Calu3 (cell line): ENCODE measurements at regions not wholly inside any gene's neighbourhood (a gene's known extent, or its start where the extent isn't known, plus 50 kb on each side); places are given as distances from the start of the nearest gene placed in this dataset.

Experiments
- BruUV-seq: library from RNA; stranded (reverse); fragments of 400-500 nt; replicated peaks from 2 replicates; lab custom pipeline; 2021; lab: Mats Ljungman, UMichigan
- CTCF ChIA-PET: fragments of 300-600 bp; sonication (Branson Sonifier 250); formaldehyde crosslinking; loops from one replicate; lab custom pipeline; 2022; ENCODE audit warnings: antibody characterized with exemption; lab: Charles Lee
- DNase-seq: peaks from one replicate; pipeline ENCODE4 v3.0.0; 2022
- H3K27ac Mint-ChIP-seq: one replicate; pipeline ENCODE4 v1.8.0; 2022; ENCODE audit warnings: mixed read lengths; ENCODE audit not compliant: unreplicated experiment
- H3K27me3 Mint-ChIP-seq: one replicate; pipeline ENCODE4 v1.8.0; 2022; ENCODE audit warnings: mixed read lengths; ENCODE audit not compliant: unreplicated experiment
- H3K36me3 Mint-ChIP-seq: one replicate; pipeline ENCODE4 v1.8.0; 2022; ENCODE audit warnings: mild to moderate bottlenecking, moderate library complexity, mixed read lengths; ENCODE audit not compliant: insufficient read depth, unreplicated experiment
- H3K4me1 Mint-ChIP-seq: one replicate; pipeline ENCODE4 v1.8.0; 2022; ENCODE audit warnings: mild to moderate bottlenecking, low read depth, mixed read lengths; ENCODE audit not compliant: unreplicated experiment
- H3K4me3 Mint-ChIP-seq: one replicate; pipeline ENCODE4 v1.8.0; 2022; ENCODE audit warnings: mild to moderate bottlenecking, low read depth, moderate library complexity, mixed read lengths; ENCODE audit not compliant: unreplicated experiment
- H3K9me3 Mint-ChIP-seq: one replicate; pipeline ENCODE4 v1.8.0; 2022; ENCODE audit warnings: low read depth, mixed read lengths; ENCODE audit not compliant: unreplicated experiment
- CTCF ChIP-seq: fragments of 200-600 bp; IDR thresholded peaks from one replicate; pipeline ENCODE4 v1.8.0; 2022; ENCODE audit warnings: antibody characterized with exemption; ENCODE audit not compliant: unreplicated experiment
- intact Hi-C: fragments of 100-400 bp; cut with micrococcal nuclease; formaldehyde crosslinking; loops from one replicate; pipeline ENCODE4 v1.10.0; 2022; ENCODE audit not compliant: unreplicated experiment

DNA sequence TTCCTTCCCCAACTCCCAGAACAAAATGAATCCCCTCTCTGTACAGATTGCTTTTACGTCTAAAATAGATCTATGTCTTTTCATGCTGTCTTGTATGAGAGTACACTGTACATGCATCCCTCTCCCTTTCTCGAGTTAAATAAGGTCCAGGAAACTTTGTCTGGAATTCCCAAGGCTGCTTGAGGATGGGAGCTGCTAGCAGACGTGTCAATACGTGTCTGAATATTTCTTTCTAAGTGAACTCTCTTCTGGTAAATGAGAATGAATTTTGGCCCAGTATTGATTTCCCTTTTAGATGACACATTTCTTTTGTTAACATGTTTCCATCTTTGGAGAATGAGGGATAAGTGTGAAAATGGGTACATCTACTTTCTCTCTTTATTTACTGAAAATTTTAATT is 59.6 kb upstream of the GAS1 start:
- Mint-ChIP-seq H3K4me1 (no peaks in the 10 kb centered on the region), H3K27ac (no peak overlapping the region), H3K36me3 (no peaks in the 10 kb centered on the region), H3K9me3 (no peaks in the 10 kb centered on the region), H3K27me3 (peaks cover 54% of the 10 kb centered on the region), H3K4me3 (no peak overlapping the region)
- DNase-seq, result no peak
- no TSS peak for BruUV-seq
- intact Hi-C loops, result no loop called here
- no peak for TF ChIP-seq CTCF
- CTCF ChIA-PET, result interaction anchor here (0.6 kb wide), 1 partner anchor 517 kb away, joined by 4 read pairs; no protein-coding TSS in a partner anchor

DNA sequence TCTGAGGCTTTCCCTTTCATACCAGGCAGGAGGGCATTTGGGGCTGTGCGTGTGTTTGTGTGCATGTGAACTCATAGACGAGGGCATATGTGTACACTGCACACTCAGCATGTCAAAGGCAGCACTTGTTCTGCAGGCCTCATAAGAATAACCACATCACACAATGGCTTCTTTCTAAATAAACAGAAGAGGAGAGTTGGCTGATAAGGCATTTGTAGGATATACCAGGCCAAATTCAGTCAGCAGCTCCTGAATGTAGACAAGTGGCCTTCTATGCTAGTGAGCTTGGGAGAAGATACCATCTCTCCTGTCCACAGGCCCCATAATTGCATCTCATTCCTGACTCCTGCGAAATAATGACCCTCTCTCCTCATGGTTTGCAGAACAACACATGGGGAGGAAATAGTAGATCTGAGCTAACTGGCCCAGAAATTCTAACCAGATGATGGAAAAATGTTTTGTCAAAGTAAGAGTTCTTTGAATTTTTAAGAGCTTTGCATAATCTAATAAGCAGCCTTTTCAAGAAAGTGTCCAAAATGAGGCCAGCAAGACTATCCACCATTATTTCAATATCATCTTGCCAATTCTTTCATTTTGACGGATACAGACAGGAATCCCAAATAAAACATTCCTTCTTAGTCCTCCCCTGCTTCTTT is 60.5 kb upstream of the GAS1 start:
- H3K4me3 Mint-ChIP-seq, result no peak overlapping the region
- no TSS peak for BruUV-seq
- H3K27ac Mint-ChIP-seq, result no peak overlapping the region
- H3K9me3 Mint-ChIP-seq, result no peaks in the 10 kb centered on the region
- CTCF ChIA-PET, result no interaction called here
- H3K4me1 Mint-ChIP-seq, result no peaks in the 10 kb centered on the region
- intact Hi-C loops, result no loop called here
- no peak for TF ChIP-seq CTCF
- peaks cover 50% of the 10 kb centered on the region for H3K27me3 Mint-ChIP-seq
- no peaks in the 10 kb centered on the region for H3K36me3 Mint-ChIP-seq
- DNase-seq, result no peak

DNA sequence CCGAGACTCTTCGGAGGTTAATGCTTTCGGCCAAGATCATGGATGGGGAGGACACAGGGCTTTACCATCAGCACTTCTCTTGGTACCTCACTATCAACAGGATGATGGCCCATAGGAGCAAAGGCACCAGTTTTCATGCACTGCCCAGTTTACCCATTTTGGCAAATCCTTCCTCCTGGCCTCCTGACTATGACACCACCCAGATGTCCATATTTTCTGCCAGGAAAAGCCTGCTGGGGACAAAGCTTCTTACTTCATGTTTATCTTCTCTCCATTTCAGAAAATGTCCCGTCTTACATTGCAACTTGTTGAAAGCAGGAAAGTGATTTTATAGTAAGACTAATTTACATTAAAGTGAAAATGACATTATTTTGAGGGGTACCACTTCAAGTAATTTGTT is 61.4 kb upstream of the GAS1 start:
- intact Hi-C loops, result no loop called here
- Mint-ChIP-seq H3K27ac (no peak overlapping the region), H3K9me3 (no peaks in the 10 kb centered on the region), H3K4me3 (no peak overlapping the region), H3K4me1 (no peaks in the 10 kb centered on the region), H3K36me3 (no peaks in the 10 kb centered on the region), H3K27me3 (peaks cover 42% of the 10 kb centered on the region)
- no TSS peak for BruUV-seq
- TF ChIP-seq CTCF, result no peak
- DNase-seq, result no peak
- CTCF ChIA-PET, result no interaction called here

GRCh38 chr9:87010626-87011025 is 63.3 kb upstream of the GAS1 start:
- no peak for DNase-seq
- intact Hi-C loops, result no loop called here
- no peaks in the 10 kb centered on the region for H3K4me1 Mint-ChIP-seq
- TF ChIP-seq CTCF, result no peak
- no peak overlapping the region for H3K27ac Mint-ChIP-seq
- CTCF ChIA-PET, result no interaction called here
- no TSS peak for BruUV-seq
- H3K27me3 Mint-ChIP-seq, result peaks cover 44% of the 10 kb centered on the region
- no peaks in the 10 kb centered on the region for H3K36me3 Mint-ChIP-seq
- no peak overlapping the region for H3K4me3 Mint-ChIP-seq
- no peaks in the 10 kb centered on the region for H3K9me3 Mint-ChIP-seq
